HFFc6 (cell line): ENCODE measurements at regions not wholly inside any gene's neighbourhood (a gene's known extent, or its start where the extent isn't known, plus 50 kb on each side); places are given as distances from the start of the nearest gene placed in this dataset.

Experiments
- DNase-seq: peaks from one replicate; pipeline ENCODE4 v3.0.0-alpha.2; 2018
- H3K27ac Mint-ChIP-seq: 2 replicates; pipeline ENCODE4 v1.8.0; 2020; ENCODE audit warnings: mild to moderate bottlenecking, mixed read lengths
- H3K27me3 Mint-ChIP-seq: 2 replicates; pipeline ENCODE4 v1.8.0; 2021; ENCODE audit warnings: mild to moderate bottlenecking, moderate library complexity, mixed read lengths; ENCODE audit not compliant: insufficient read depth
- H3K36me3 Mint-ChIP-seq: 2 replicates; pipeline ENCODE4 v1.8.0; 2021; ENCODE audit warnings: low read depth, mixed read lengths
- H3K4me1 Mint-ChIP-seq: 2 replicates; pipeline ENCODE4 v1.8.0; 2020; ENCODE audit warnings: low read depth, mixed read lengths
- H3K4me3 Mint-ChIP-seq: 2 replicates; pipeline ENCODE4 v1.8.0; 2020; ENCODE audit warnings: mild to moderate bottlenecking, moderate library complexity, mixed read lengths
- H3K9me3 Mint-ChIP-seq: 2 replicates; pipeline ENCODE4 v1.8.0; 2020; ENCODE audit warnings: mild to moderate bottlenecking, mixed read lengths
- TF ChIP-seq, protein P1 (sequence below): fragments of 200-600 bp; sonication (generic); IDR thresholded peaks from 2 replicates; pipeline ENCODE4 v1.5.0; 2021; ENCODE audit warnings: antibody characterized with exemption, mild to moderate bottlenecking

DNA sequence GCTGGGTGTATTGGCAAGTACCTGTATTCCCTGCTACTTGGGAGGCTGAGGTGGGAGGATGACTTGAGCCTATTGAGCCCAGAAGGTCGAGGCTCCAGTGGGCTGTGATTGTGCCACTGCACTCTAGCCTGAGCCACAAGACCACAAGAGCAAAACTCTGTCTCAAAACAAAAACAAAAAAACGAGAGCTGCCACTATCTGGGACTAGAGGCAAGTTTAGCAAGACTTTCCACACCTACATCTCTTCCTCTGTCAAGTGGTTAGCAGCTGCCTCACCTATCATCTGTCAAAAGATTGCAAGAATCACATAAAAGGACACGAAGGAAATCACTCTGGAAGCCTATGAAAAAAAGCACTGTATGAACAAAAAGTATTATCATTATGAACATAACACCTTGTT, 55.2 kb upstream of the RIOK3 start:
- TF ChIP-seq, protein P1, sequence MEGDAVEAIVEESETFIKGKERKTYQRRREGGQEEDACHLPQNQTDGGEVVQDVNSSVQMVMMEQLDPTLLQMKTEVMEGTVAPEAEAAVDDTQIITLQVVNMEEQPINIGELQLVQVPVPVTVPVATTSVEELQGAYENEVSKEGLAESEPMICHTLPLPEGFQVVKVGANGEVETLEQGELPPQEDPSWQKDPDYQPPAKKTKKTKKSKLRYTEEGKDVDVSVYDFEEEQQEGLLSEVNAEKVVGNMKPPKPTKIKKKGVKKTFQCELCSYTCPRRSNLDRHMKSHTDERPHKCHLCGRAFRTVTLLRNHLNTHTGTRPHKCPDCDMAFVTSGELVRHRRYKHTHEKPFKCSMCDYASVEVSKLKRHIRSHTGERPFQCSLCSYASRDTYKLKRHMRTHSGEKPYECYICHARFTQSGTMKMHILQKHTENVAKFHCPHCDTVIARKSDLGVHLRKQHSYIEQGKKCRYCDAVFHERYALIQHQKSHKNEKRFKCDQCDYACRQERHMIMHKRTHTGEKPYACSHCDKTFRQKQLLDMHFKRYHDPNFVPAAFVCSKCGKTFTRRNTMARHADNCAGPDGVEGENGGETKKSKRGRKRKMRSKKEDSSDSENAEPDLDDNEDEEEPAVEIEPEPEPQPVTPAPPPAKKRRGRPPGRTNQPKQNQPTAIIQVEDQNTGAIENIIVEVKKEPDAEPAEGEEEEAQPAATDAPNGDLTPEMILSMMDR = no peak
- H3K27me3 Mint-ChIP-seq = no peaks in the 10 kb centered on the region
- peaks cover 28% of the 10 kb centered on the region for H3K4me1 Mint-ChIP-seq
- DNase-seq = no peak
- peaks cover 22% of the 10 kb centered on the region for H3K36me3 Mint-ChIP-seq
- no peak overlapping the region for H3K27ac Mint-ChIP-seq
- no peaks in the 10 kb centered on the region for H3K9me3 Mint-ChIP-seq
- no peak overlapping the region for H3K4me3 Mint-ChIP-seq

DNA sequence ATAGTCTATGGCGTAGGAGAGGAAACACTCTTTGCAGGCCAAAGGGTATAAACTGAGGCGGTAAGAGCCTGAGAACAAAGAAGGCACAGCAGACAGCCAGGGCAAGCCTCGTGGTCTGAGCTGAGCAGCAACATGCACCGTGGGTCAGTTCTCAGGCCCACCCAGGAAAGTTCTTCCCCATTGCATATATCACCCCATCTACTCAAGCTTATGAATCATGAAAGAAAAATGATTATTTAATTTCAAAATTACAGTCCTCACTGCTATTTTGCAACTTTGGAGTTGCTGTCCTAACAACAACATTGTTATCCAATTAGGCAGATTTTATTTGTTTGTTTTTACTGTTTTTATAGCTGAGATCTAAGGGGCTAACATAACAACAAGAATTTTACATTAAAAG, 54.7 kb upstream of the RIOK3 start:
- Mint-ChIP-seq H3K36me3 (peaks cover 22% of the 10 kb centered on the region), H3K9me3 (no peaks in the 10 kb centered on the region), H3K27ac (no peak overlapping the region), H3K27me3 (no peaks in the 10 kb centered on the region), H3K4me3 (no peak overlapping the region), H3K4me1 (peaks cover 28% of the 10 kb centered on the region)
- TF ChIP-seq, protein P1 = no peak
- DNase-seq = no peak

DNA sequence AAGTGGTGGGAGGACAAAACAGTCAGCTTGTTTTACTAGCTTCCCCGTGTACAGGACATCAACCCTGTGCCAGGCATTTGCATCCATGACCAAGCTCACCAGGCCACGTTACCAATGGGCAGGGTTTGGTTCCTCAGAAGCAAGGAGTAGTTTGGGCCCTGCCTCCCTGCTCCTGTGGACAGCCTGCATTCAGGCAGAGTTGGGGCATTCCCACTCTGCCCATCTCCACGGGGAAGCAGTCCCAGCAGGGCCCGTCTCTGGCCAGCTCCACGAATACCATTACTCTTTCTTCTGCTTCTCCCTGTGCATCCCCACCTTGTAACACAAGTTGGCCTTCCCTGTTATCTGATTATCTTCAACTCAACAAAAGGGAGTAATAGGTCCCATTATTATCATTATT, 54.0 kb upstream of the RIOK3 start:
- Mint-ChIP-seq H3K27me3 (no peaks in the 10 kb centered on the region), H3K27ac (no peak overlapping the region), H3K9me3 (no peaks in the 10 kb centered on the region), H3K36me3 (peaks cover 19% of the 10 kb centered on the region), H3K4me1 (peaks cover 28% of the 10 kb centered on the region), H3K4me3 (no peak overlapping the region)
- TF ChIP-seq, protein P1 = no peak
- DNase-seq = no peak

DNA sequence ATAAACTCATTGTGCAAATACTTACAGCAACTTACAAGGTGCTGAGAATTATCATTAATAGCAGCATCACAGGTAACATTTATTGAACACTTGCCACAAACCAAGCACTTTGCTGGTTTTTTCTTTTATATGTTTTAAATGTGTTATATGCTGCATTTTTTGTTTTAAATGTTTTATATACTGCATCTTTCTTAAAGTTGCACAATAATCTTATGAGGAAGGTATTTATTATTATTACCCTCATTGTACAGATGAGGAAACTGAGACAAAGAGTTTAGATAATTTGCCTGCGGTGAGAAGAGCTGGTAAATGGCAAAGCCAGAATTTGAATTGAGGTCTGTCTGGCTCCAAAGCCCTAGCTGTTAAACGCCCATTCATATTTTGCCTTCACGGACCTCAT, 52.2 kb upstream of the RIOK3 start:
- H3K4me1 Mint-ChIP-seq = peaks cover 35% of the 10 kb centered on the region
- H3K27me3 Mint-ChIP-seq = no peaks in the 10 kb centered on the region
- no peak for DNase-seq
- H3K4me3 Mint-ChIP-seq = no peak overlapping the region
- TF ChIP-seq, protein P1 = no peak
- H3K9me3 Mint-ChIP-seq = no peaks in the 10 kb centered on the region
- 0 out of 2 replicates have a peak, but pooled peaks cover 10% of the 10 kb centered on the region for H3K36me3 Mint-ChIP-seq
- peak overlapping the region; percentile 58; the same call in 1 of the 2 replicates for H3K27ac Mint-ChIP-seq

DNA sequence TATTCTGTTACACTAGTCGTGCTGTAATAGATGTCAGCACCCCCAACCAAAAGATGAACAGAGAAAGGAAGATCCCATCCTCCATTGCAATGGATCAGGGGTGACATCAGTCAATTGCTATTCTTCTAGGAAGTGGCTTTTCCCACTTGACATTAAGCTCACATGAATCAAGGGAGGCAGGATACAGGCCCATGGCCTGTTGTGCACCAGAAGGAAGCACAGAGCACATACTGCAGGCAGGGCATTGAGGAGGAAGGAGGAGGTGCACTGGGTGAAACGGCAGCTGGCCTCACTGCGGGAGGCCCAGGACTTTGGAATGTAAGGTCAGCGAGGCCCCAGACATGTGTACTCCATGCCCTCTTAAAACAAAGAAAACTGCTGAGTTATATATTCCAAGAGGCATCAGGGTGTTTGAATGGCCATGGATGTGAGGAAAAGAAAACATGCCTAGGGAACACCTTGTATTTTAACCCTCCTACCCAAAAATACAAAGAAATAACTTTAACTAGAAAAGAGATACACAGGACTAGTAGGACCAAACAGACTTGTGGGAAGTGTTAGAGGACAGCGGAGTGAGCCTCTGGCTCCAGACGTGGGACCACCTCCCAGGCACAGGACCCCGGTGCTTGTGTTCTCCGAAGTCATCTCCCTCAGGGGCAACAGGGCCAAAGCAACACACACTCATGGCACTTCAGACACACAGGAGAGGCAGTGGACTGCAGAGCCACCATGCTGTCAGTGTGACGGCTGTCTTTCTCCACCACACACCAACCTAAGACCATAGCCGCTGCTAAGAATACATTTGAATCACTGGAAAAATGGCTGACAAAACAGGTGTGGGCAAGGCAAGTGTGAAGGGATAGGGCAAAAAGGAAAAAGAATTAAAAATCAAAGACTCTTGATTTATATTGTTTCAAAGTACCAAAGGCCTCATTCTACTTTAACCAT, 51.4 kb upstream of the RIOK3 start:
- Mint-ChIP-seq H3K4me1 (peaks cover 43% of the 10 kb centered on the region), H3K27ac (peak overlapping the region; percentile 58), H3K27me3 (no peaks in the 10 kb centered on the region), H3K36me3 (0 out of 2 replicates have a peak, but pooled peaks cover 6% of the 10 kb centered on the region), H3K4me3 (no peak overlapping the region), H3K9me3 (no peaks in the 10 kb centered on the region)
- TF ChIP-seq, protein P1 = no peak
- DNase-seq = no peak
